SK-N-DZ (cell line): ENCODE measurements at regions not wholly inside any gene's neighbourhood (a gene's known extent, or its start where the extent isn't known, plus 50 kb on each side); places are given as distances from the start of the nearest gene placed in this dataset.

Experiments used
- DNase-seq: peaks from one replicate; pipeline ENCODE4 v3.0.0-alpha.2; 2015; ENCODE audit warnings: low spot score

DNA sequence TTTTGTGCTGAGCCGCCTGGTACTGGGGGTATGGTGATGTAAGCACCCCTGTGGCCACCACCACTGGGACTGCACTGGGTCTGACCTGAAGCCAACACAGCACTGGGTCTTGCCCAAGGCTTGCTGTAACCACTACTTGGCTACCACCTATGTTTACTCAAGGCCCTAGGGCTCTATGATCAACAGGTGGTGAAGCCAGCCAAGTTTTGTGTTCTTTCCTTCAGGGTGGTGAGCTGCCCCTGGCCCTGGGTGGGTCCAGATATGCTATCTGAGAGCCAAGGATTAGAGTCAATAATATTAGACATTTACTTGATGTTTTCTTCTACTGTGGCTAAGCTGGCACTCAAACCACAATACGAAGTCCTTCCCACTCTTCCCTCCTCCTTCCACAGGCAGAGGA lies 55.1 kb upstream of the PAGE4 start:
- DNase-seq: no peak

- no peak for DNase-seq
Measured at GRCh38 chrX:49767236-49767635, 61.9 kb upstream of the PAGE4 start.

- no peak for DNase-seq
Measured at GRCh38 chrX:49762175-49762720, 66.5 kb upstream of the PAGE1 start.

DNA sequence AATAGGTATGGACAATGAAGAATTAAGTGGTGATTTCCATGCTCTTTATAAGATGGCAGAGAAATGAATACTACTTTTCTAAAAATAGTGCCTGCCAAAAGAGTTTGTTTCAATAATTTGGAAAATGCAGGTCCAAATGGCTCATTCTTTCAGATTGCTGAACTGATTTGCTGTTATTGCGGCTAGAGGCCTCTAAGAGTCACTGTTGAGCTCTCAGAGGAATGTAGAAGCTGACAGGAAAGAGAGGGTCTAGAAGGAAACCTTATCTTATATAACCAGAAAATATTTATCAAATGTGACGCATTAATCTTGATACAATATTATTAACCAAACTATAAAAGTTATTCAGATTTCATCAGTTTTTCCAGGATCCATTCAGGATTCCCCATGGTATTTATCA lies 65.7 kb upstream of the PAGE1 start:
- no peak for DNase-seq

- DNase-seq: no peak
Measured at GRCh38 chrX:49760290-49760890, 64.6 kb upstream of the PAGE1 start.

DNA sequence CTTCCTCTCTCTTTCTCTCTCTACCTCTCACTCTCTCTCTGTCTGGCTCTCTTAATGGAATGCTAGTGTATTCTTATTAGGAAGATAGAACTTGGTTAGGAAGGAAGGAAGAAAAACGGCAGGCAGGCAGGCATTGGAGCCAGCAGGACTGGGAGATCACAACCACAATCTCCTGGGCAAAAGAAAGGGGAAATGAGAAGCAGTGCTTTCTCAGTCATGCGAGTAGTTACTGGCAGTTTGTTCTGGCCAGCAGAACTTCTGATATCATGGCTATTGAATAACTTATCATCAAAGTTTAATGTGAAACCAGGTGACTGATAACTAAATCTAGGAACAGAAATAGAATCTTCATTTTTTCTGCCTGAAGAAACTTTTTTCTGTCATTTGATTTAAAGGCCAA lies 60.9 kb upstream of the PAGE1 start:
- DNase-seq: no peak

- DNase-seq: peak; percentile 18
Measured at GRCh38 chrX:49754233-49754857, 58.6 kb upstream of the PAGE1 start.

- no peak for DNase-seq
Measured at GRCh38 chrX:49753691-49754090, 57.9 kb upstream of the PAGE1 start.

DNA sequence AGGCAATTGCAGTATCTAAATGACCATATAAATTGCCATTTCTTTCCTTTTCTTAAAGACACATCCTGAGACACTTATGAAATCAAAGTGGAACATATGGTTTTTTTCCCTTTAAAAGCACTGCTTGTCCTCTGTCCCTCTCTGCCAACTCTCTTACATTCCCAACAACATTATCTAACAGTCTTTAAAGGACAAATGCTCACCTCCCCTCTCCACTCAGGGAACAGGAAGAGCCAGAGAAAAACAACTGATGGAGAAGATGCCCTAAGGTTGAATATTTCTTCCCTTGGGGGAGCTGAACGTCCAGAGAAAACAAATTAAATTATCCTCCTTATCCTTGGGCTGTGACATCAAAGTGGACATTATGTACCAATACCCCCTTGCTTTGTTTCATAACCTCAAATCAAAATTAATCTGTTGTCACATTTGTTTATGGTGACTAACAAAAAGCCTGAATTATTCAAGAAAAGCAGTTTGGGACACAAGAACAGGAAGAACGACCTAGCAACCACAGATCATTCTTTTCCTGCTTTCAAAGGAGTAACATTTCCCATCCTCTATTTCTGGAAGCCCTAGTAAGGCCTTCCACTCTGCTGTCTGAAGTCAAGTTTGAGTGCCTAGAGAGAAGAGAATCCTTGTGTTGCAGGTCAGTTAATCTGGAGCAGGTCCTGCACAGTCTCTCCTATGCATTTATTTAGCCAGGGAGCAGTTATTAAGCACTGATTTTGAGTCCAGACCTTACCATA lies 52.6 kb upstream of the PAGE1 start:
- no peak for DNase-seq

DNA sequence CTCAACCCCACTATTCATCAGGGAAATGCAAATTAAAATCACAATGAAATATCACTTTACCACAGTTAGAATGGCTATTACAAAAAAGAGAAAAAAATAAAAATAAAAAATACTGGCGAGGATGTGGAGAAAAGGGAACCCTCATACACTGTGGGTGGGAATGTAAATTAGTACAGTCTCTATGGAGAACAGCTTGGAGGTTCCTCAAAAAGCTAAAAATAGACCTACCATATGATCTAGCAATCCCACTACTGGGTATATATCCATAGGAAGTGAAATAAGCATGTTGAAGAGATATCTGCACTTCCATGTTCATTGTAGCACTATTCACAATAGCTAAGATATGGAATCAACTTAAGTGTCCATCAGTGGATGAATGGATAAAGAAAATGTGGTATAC lies 50.5 kb upstream of the PAGE1 start:
- no peak for DNase-seq
